ENCODE measurements at regions not wholly inside any gene's neighbourhood (a gene's known extent, or its start where the extent isn't known, plus 50 kb on each side); places are given as distances from the start of the nearest gene placed in this dataset.

DNA sequence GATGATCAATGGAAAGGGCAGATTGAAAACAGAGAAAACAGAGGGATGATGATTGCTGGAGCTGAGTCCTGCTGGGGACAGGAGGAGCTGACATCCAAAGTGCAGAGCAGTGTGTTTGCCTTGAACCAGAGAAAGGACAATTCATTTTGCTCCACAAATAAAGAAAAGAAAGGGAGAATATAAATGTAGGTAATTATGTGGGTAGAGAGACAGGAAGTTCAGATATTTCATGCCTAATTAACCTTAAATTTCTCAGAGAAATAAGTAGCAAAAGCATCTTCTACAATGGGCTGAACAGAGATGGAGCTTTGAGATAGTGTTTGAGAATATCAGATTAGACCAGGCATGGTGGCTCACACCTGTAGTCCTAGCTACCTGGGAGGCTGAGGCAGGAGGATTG, 93.2 kb downstream of the TNFSF18 start:
- no peak for DNase-seq (ENCODE audit: low read depth, low spot score)
- Histone ChIP-seq H3K79me2 (ENCODE audit: insufficient read depth, low read length) (no peaks in the 10 kb centered on the region), H3K27ac (ENCODE audit: low read depth, low read length) (no peak overlapping the region), H2AFZ (ENCODE audit: low read depth, low read length, poor library complexity, severe bottlenecking) (no peak overlapping the region), H3K4me2 (ENCODE audit: low read length) (no peak overlapping the region), H3K9ac (ENCODE audit: low read length) (no peak overlapping the region), H3K4me3 (replicated peaks in 1 of 2; ENCODE audit: low read depth in 1 of 2, low read length in 2 of 2) (no peak overlapping the region), H3K27me3 (ENCODE audit: insufficient read depth, low read length) (no peaks in the 10 kb centered on the region), H3K4me1 (ENCODE audit: control insufficient read depth in 1 of 2, insufficient read depth in 2 of 2, low read length in 2 of 2) (no peaks in the 10 kb centered on the region; a peak in 2 of 4 replicates), H3K36me3 (ENCODE audit: control insufficient read depth in 1 of 2, insufficient read depth in 2 of 2, low read length in 2 of 2) (no peaks in the 10 kb centered on the region), H3K9me2 (ENCODE audit: insufficient read depth) (no peaks in the 10 kb centered on the region), H3K9me3 (ENCODE audit: control insufficient read depth in 1 of 2, insufficient read depth in 1 of 2, low read depth in 1 of 2, low read length in 2 of 2) (no peaks in the 10 kb centered on the region), H4K20me1 (ENCODE audit: insufficient read depth) (no peaks in the 10 kb centered on the region)
- no TSS peak for BruUV-seq (replicated peaks)
- TF ChIP-seq CBX3 (IDR thresholded peaks at IDR 0.05; ENCODE audit: low read depth) (no peak), REST (IDR thresholded peaks at IDR 0.05; ENCODE audit: low read depth) (no peak), ELF1 (IDR thresholded peaks at IDR 0.05; ENCODE audit: borderline replicate concordance, low read depth) (no peak), SIN3A (IDR thresholded peaks at IDR 0.05; ENCODE audit: low read depth) (no peak), POLR2A (IDR thresholded peaks at IDR 0.05; ENCODE audit: borderline replicate concordance, extremely low read depth, insufficient read depth, insufficient read length) (no peak), JUND (IDR thresholded peaks at IDR 0.05) (no peak), RAD21 (IDR thresholded peaks at IDR 0.05; ENCODE audit: low read depth) (no peak), EZH2phosphoT487 (IDR thresholded peaks at IDR 0.05; ENCODE audit: borderline replicate concordance) (no peak), ZFX (IDR thresholded peaks at IDR 0.05) (no peak), ZNF274 (IDR thresholded peaks at IDR 0.05; ENCODE audit: low read depth, low read length) (no peak), FOSL1 (IDR thresholded peaks at IDR 0.05; ENCODE audit: low read depth) (no peak), EGR1 (IDR thresholded peaks at IDR 0.05; ENCODE audit: low read depth) (no peak), TCF7L2 (IDR thresholded peaks at IDR 0.05; ENCODE audit: borderline replicate concordance, extremely low read depth, insufficient read depth, insufficient read length) (no peak), CEBPB (IDR thresholded peaks at IDR 0.05; ENCODE audit: low read depth) (no peak), SRF (IDR thresholded peaks at IDR 0.05; ENCODE audit: low read depth) (no peak), EZH2 (IDR thresholded peaks at IDR 0.05) (no peak)
- TF ChIP-seq, protein P1, sequence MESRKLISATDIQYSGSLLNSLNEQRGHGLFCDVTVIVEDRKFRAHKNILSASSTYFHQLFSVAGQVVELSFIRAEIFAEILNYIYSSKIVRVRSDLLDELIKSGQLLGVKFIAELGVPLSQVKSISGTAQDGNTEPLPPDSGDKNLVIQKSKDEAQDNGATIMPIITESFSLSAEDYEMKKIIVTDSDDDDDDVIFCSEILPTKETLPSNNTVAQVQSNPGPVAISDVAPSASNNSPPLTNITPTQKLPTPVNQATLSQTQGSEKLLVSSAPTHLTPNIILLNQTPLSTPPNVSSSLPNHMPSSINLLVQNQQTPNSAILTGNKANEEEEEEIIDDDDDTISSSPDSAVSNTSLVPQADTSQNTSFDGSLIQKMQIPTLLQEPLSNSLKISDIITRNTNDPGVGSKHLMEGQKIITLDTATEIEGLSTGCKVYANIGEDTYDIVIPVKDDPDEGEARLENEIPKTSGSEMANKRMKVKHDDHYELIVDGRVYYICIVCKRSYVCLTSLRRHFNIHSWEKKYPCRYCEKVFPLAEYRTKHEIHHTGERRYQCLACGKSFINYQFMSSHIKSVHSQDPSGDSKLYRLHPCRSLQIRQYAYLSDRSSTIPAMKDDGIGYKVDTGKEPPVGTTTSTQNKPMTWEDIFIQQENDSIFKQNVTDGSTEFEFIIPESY (IDR thresholded peaks at IDR 0.05; ENCODE audit: extremely low read depth, insufficient replicate concordance, low read length) = no peak
- TF ChIP-seq, protein P2, sequence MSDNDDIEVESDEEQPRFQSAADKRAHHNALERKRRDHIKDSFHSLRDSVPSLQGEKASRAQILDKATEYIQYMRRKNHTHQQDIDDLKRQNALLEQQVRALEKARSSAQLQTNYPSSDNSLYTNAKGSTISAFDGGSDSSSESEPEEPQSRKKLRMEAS (IDR thresholded peaks at IDR 0.05) = no peak
- TF ChIP-seq, protein P3, sequence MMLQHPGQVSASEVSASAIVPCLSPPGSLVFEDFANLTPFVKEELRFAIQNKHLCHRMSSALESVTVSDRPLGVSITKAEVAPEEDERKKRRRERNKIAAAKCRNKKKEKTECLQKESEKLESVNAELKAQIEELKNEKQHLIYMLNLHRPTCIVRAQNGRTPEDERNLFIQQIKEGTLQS (IDR thresholded peaks at IDR 0.05) = no peak
- ChIA-PET RAD21 (ENCODE audit: low non-redundant PET in 1 of 2, low total read pairs in 2 of 2, uncharacterized antibody in 2 of 2, unreplicated experiment in 2 of 2) (no interaction called here), POLR2A (no interaction called here), CTCF (no interaction called here)
- intact Hi-C loops (cut with micrococcal nuclease) = no loop called here
- no peak for ATAC-seq
